ENCODE measurements at regions not wholly inside any gene's neighbourhood (a gene's known extent, or its start where the extent isn't known, plus 50 kb on each side); places are given as distances from the start of the nearest gene placed in this dataset.

GRCh38 chr5:7329141-7329540 is 66.8 kb upstream of the ADCY2 start:
- TF ChIP-seq SIN3A (IDR thresholded peaks at IDR 0.05; ENCODE audit: borderline replicate concordance, insufficient read depth, low read length) (no peak), TAF1 (IDR thresholded peaks at IDR 0.05; ENCODE audit: borderline replicate concordance, insufficient read depth, low read length) (no peak), POLR2AphosphoS5 (IDR thresholded peaks at IDR 0.05; ENCODE audit: low read depth, low read length) (no peak), FOXP2 (optimal IDR thresholded peaks at IDR 0.05; ENCODE audit: borderline replicate concordance, extremely low read depth, extremely low read length, insufficient read depth) (no peak)

GRCh38 chr5:7329712-7330111 is 66.2 kb upstream of the ADCY2 start:
- TF ChIP-seq REST (IDR thresholded peaks at IDR 0.05; ENCODE audit: insufficient read depth in 1 of 2, low read depth in 2 of 2, low read length in 2 of 2) = no peak
- TF ChIP-seq SIN3A (IDR thresholded peaks at IDR 0.05; ENCODE audit: borderline replicate concordance, insufficient read depth, low read length) = no peak
- TF ChIP-seq FOXP2 (optimal IDR thresholded peaks at IDR 0.05; ENCODE audit: borderline replicate concordance, extremely low read depth, extremely low read length, insufficient read depth) = no peak
- no peak for TF ChIP-seq POLR2AphosphoS5 (IDR thresholded peaks at IDR 0.05; ENCODE audit: low read depth, low read length)
- TF ChIP-seq TAF1 (IDR thresholded peaks at IDR 0.05; ENCODE audit: borderline replicate concordance, insufficient read depth, low read length) = no peak

- TF ChIP-seq SIN3A (IDR thresholded peaks at IDR 0.05; ENCODE audit: borderline replicate concordance, insufficient read depth, low read length) = no peak
- TF ChIP-seq POLR2AphosphoS5 (IDR thresholded peaks at IDR 0.05; ENCODE audit: low read depth, low read length) = no peak
- TF ChIP-seq REST (IDR thresholded peaks at IDR 0.05; ENCODE audit: insufficient read depth in 1 of 2, low read depth in 2 of 2, low read length in 2 of 2) = no peak
- TF ChIP-seq FOXP2 (optimal IDR thresholded peaks at IDR 0.05; ENCODE audit: borderline replicate concordance, extremely low read depth, extremely low read length, insufficient read depth) = no peak
- no peak for TF ChIP-seq TAF1 (IDR thresholded peaks at IDR 0.05; ENCODE audit: borderline replicate concordance, insufficient read depth, low read length)
These were observed 65.7 kb upstream of the ADCY2 start for GRCh38 chr5:7330256-7330655.

GRCh38 chr5:7331131-7331530 is 64.8 kb upstream of the ADCY2 start:
- TF ChIP-seq POLR2AphosphoS5 (IDR thresholded peaks at IDR 0.05; ENCODE audit: low read depth, low read length) (no peak), SIN3A (IDR thresholded peaks at IDR 0.05; ENCODE audit: borderline replicate concordance, insufficient read depth, low read length) (no peak), TAF1 (IDR thresholded peaks at IDR 0.05; ENCODE audit: borderline replicate concordance, insufficient read depth, low read length) (no peak)
